Keratinocyte (primary cell): ENCODE measurements at regions not wholly inside any gene's neighbourhood (a gene's known extent, or its start where the extent isn't known, plus 50 kb on each side); places are given as distances from the start of the nearest gene placed in this dataset.

Experiments
- DNase-seq: peaks from one replicate; pipeline ENCODE4 v3.0.0-alpha.2; 2011; ENCODE audit warnings: low read depth, missing footprints, low spot score
- FAIRE-seq: peaks from 2 replicates; lab custom pipeline; 2011; peaks lifted over from hg19 to GRCh38; lab: Jason Lieb, UNC
- H2AFZ ChIP-seq: 2 replicates; pipeline ENCODE4 v1.6.0; 2012; ENCODE audit warnings: low read length, control low read depth, inconsistent platforms; ENCODE audit not compliant: control insufficient read depth
- H3K27ac ChIP-seq: 2 replicates; pipeline ENCODE4 v1.5.1; 2011; ENCODE audit warnings: low read length; ENCODE audit not compliant: control insufficient read depth, insufficient read depth
- H3K27me3 ChIP-seq: 3 replicates; pipeline ENCODE4 v1.6.0; 2011; ENCODE audit warnings: low read length; ENCODE audit not compliant: control insufficient read depth, insufficient read depth; ENCODE audit errors: extremely low read depth
- H3K36me3 ChIP-seq, 2 experiments: 2 replicates in 1 of 2; 3 replicates in 1 of 2; pipeline ENCODE4 v1.5.1; 2011; ENCODE audit warnings: low read length in 2 of 2, mild to moderate bottlenecking in 1 of 2; ENCODE audit not compliant: control insufficient read depth in 2 of 2, insufficient read depth in 2 of 2; ENCODE audit errors: extremely low read depth in 1 of 2
- H3K4me1 ChIP-seq: 3 replicates; pipeline ENCODE4 v1.5.1; 2011; ENCODE audit warnings: low read length; ENCODE audit not compliant: control insufficient read depth, insufficient read depth; ENCODE audit errors: extremely low read depth
- H3K4me2 ChIP-seq: 3 replicates; pipeline ENCODE4 v1.6.0; 2011; ENCODE audit warnings: low read depth, low read length; ENCODE audit not compliant: control insufficient read depth, insufficient read depth; ENCODE audit errors: extremely low read depth
- H3K4me3 ChIP-seq, 3 experiments: fragments of 200-600 bp in 1 of 3; sonication (generic) in 1 of 3; 2 replicates in 2 of 3; 3 replicates in 1 of 3; pipeline ENCODE4 v1.5.1; 2011 to 2016; ENCODE audit warnings: low read length in 3 of 3, mild to moderate bottlenecking in 3 of 3, control low read depth in 2 of 3, inconsistent platforms in 1 of 3, low read depth in 1 of 3, mixed read lengths in 1 of 3, mixed run types in 1 of 3, moderate library complexity in 1 of 3; ENCODE audit not compliant: control insufficient read depth in 2 of 3, insufficient read depth in 2 of 3; ENCODE audit errors: extremely low read depth in 1 of 3
- H3K79me2 ChIP-seq: 2 replicates; pipeline ENCODE4 v1.6.0; 2012; ENCODE audit warnings: low read length; ENCODE audit not compliant: control insufficient read depth, insufficient read depth
- H3K9ac ChIP-seq: 3 replicates; pipeline ENCODE4 v1.6.0; 2011; ENCODE audit warnings: low read length; ENCODE audit not compliant: control insufficient read depth, insufficient read depth; ENCODE audit errors: extremely low read depth
- H3K9me1 ChIP-seq: 3 replicates; pipeline ENCODE4 v1.6.0; 2011; ENCODE audit warnings: low read length; ENCODE audit not compliant: control insufficient read depth, insufficient read depth; ENCODE audit errors: extremely low read depth
- H3K9me3 ChIP-seq: 2 replicates; pipeline ENCODE4 v1.5.1; 2012; ENCODE audit warnings: low read depth, low read length; ENCODE audit not compliant: control insufficient read depth
- H4K20me1 ChIP-seq: 3 replicates; pipeline ENCODE4 v1.6.0; 2011; ENCODE audit warnings: low read length; ENCODE audit not compliant: control insufficient read depth, insufficient read depth; ENCODE audit errors: extremely low read depth
- EZH2 ChIP-seq: IDR thresholded peaks from one replicate; pipeline ENCODE4 v1.6.1; 2012; ENCODE audit warnings: inconsistent platforms, mild to moderate bottlenecking, low read length, moderate library complexity
- dilution Hi-C: fragments of 300-500 bp; cut with MboI; formaldehyde crosslinking; loops from one replicate; pipeline ENCODE4 v1.7.0; 2020; ENCODE audit warnings: low sequenced_read_pairs; ENCODE audit not compliant: extremely low pct_ligation_motif_present
- TF ChIP-seq, protein P1 (sequence below), 3 experiments: IDR thresholded peaks in 1 of 3; conservative IDR thresholded peaks in 1 of 3; optimal IDR thresholded peaks in 1 of 3; 2 replicates in 2 of 3; 3 replicates in 1 of 3; pipeline versions ENCODE3 to v1.5.1; 2011; ENCODE audit warnings: low read length in 3 of 3, mild to moderate bottlenecking in 3 of 3, moderate library complexity in 2 of 3, control low read depth in 1 of 3, inconsistent platforms in 1 of 3; ENCODE audit not compliant: insufficient read depth in 2 of 3; ENCODE audit errors: extremely low read depth in 1 of 3

DNA sequence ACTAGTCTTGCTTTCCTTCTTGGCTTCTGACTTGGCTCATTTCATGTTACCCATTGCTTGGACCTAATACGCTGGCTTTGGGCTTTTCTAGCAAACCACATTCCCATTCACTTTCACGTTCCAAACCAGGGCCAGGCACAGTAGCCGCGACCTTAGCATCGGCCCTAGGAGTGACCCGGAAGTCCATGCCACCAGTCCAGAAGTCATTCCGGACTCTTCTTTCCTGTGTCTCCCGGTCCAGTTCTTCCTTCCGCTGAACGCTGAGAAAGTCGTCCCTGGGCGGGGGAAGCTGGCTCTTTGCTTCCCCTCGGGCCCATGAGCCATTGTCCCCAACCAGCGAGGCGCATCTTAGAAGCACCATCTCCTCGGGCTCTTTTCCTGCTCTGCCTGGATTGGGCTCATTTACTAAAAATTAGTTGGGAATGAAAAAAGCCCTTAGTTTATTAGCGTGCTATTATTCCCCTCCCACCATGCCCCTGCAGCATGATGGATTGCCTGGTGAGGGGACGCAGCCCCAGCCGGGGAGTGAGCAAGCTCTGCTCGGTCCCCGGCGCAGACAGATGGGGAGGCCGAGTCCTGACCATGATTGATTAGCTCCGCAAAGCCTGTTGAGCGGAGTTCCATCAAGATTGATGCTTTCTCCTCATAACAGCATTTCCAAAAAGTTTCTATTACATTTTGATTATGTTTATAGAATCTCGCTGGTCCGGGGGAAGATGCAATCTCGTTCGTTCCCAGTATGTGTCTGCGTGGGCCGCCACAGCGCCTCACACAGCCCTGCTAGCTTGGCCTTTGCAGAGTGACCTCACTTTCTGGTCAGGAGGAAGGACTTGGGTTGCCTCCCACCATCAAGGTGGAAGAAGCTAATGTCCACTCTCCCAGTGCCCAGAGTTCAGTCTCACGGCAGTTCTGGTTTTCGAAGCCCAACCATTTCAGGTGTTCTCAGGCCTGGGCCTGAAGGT is 115.1 kb upstream of the TOP1 start:
- H3K4me2 ChIP-seq, result no peak overlapping the region
- DNase-seq (no peak), FAIRE-seq (no peak)
- no peaks in the 10 kb centered on the region for H3K79me2 ChIP-seq
- H3K4me1 ChIP-seq, result no peaks in the 10 kb centered on the region
- H2AFZ ChIP-seq, result no peak overlapping the region
- no peaks in the 10 kb centered on the region for H4K20me1 ChIP-seq
- H3K9me1 ChIP-seq, result no peaks in the 10 kb centered on the region
- H3K27ac ChIP-seq, result no peak overlapping the region
- no peak overlapping the region for H3K9ac ChIP-seq
- H3K9me3 ChIP-seq, result no peaks in the 10 kb centered on the region
- H3K27me3 ChIP-seq, result no peaks in the 10 kb centered on the region
- no peak overlapping the region for H3K4me3 ChIP-seq
- TF ChIP-seq EZH2, result no peak
- TF ChIP-seq, protein P1, sequence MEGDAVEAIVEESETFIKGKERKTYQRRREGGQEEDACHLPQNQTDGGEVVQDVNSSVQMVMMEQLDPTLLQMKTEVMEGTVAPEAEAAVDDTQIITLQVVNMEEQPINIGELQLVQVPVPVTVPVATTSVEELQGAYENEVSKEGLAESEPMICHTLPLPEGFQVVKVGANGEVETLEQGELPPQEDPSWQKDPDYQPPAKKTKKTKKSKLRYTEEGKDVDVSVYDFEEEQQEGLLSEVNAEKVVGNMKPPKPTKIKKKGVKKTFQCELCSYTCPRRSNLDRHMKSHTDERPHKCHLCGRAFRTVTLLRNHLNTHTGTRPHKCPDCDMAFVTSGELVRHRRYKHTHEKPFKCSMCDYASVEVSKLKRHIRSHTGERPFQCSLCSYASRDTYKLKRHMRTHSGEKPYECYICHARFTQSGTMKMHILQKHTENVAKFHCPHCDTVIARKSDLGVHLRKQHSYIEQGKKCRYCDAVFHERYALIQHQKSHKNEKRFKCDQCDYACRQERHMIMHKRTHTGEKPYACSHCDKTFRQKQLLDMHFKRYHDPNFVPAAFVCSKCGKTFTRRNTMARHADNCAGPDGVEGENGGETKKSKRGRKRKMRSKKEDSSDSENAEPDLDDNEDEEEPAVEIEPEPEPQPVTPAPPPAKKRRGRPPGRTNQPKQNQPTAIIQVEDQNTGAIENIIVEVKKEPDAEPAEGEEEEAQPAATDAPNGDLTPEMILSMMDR (optimal IDR thresholded peaks at IDR 0.05 in 1 of 3, IDR thresholded peaks at IDR 0.05 in 1 of 3, conservative IDR thresholded peaks at IDR 0.05 in 1 of 3; ENCODE audit: extremely low read depth in 1 of 3, insufficient read depth in 2 of 3, low read length in 3 of 3), result no peak
- dilution Hi-C loops, result no loop called here
- H3K36me3 ChIP-seq, result no peaks in the 10 kb centered on the region

DNA sequence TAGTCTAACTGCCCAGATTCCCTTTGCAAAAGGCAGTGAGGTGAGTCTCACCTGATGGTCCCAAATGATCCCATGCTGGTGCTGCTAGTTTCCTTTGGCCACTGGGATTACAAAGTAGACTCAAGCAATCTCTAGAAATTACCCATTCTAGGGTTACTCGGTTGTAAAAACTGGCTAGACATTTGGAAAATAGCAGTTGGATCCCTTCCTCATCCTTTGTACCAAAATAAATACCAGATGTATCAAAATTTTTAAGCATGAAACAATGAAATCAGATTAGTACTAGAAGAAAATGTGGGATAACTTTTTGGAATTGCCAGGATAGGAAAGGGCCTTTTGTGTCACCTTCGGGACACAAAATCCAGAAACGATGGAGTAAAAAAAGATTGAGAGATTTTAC is 112.9 kb upstream of the TOP1 start:
- no peak for FAIRE-seq
- Histone ChIP-seq H3K4me2 (no peak overlapping the region), H3K36me3 (no peaks in the 10 kb centered on the region), H4K20me1 (no peaks in the 10 kb centered on the region), H2AFZ (no peak overlapping the region), H3K9me1 (no peaks in the 10 kb centered on the region), H3K4me1 (no peaks in the 10 kb centered on the region), H3K4me3 (no peak overlapping the region), H3K27ac (no peak overlapping the region), H3K9ac (no peak overlapping the region), H3K27me3 (no peaks in the 10 kb centered on the region), H3K9me3 (no peaks in the 10 kb centered on the region), H3K79me2 (no peaks in the 10 kb centered on the region)
- no peak for DNase-seq
- TF ChIP-seq, protein P1 (optimal IDR thresholded peaks at IDR 0.05 in 1 of 3, IDR thresholded peaks at IDR 0.05 in 1 of 3, conservative IDR thresholded peaks at IDR 0.05 in 1 of 3; ENCODE audit: extremely low read depth in 1 of 3, insufficient read depth in 2 of 3, low read length in 3 of 3), result no peak
- TF ChIP-seq EZH2, result no peak
- dilution Hi-C loops, result no loop called here
